DND-41 (cell line): ENCODE measurements at regions not wholly inside any gene's neighbourhood (a gene's known extent, or its start where the extent isn't known, plus 50 kb on each side); places are given as distances from the start of the nearest gene placed in this dataset.

ENCODE experiments used
- ATAC-seq: fragments of 200-7000 bp; cut with Tn5 transposase; 3 replicates; pipeline ENCODE4 v1.9.1; 2021; ENCODE audit warnings: low read depth; ENCODE audit not compliant: insufficient read depth
- DNase-seq: peaks from one replicate; pipeline ENCODE4 v3.0.0-alpha.2; 2020
- H2AFZ ChIP-seq: 2 replicates; pipeline ENCODE4 v1.6.0; 2012; ENCODE audit warnings: low read depth, low read length
- H3K27ac ChIP-seq: 2 replicates; pipeline ENCODE4 v1.5.1; 2012; ENCODE audit warnings: low read length, inconsistent platforms
- H3K27me3 ChIP-seq: fragments of 200-600 bp; sonication (generic); 2 replicates; pipeline ENCODE4 v1.6.0; 2012; ENCODE audit warnings: low read length, mild to moderate bottlenecking, inconsistent platforms; ENCODE audit not compliant: insufficient read depth, poor library complexity
- H3K36me3 ChIP-seq: 2 replicates; pipeline ENCODE4 v1.5.1; 2012; ENCODE audit warnings: low read length, inconsistent platforms; ENCODE audit not compliant: insufficient read depth
- H3K4me1 ChIP-seq: 2 replicates; pipeline ENCODE4 v1.5.1; 2012; ENCODE audit warnings: mild to moderate bottlenecking, low read length; ENCODE audit not compliant: insufficient read depth
- H3K4me2 ChIP-seq: 2 replicates; pipeline ENCODE4 v1.6.0; 2012; ENCODE audit warnings: mild to moderate bottlenecking, moderate library complexity, low read length, inconsistent platforms; ENCODE audit not compliant: insufficient read depth
- H3K4me3 ChIP-seq, 2 experiments: fragments of 200-600 bp in 1 of 2; shearing (Covaris generic) in 1 of 2; 2 replicates each; pipeline ENCODE4 v1.5.1; 2012 to 2016; ENCODE audit warnings: inconsistent platforms in 2 of 2, low read length in 2 of 2, mild to moderate bottlenecking in 2 of 2, low read depth in 1 of 2, moderate library complexity in 1 of 2
- H3K79me2 ChIP-seq: 2 replicates; pipeline ENCODE4 v1.6.0; 2012; ENCODE audit warnings: low read length, inconsistent platforms; ENCODE audit not compliant: insufficient read depth
- H3K9ac ChIP-seq: 2 replicates; pipeline ENCODE4 v1.6.0; 2012; ENCODE audit warnings: low read depth, mild to moderate bottlenecking, inconsistent platforms, low read length, moderate library complexity
- H3K9me3 ChIP-seq: 2 replicates; pipeline ENCODE4 v1.5.1; 2012; ENCODE audit warnings: low read length, moderate library complexity, mild to moderate bottlenecking, inconsistent platforms; ENCODE audit not compliant: insufficient read depth, severe bottlenecking
- H4K20me1 ChIP-seq: 2 replicates; pipeline ENCODE4 v1.6.0; 2012; ENCODE audit warnings: low read length; ENCODE audit not compliant: insufficient read depth
- EZH2 ChIP-seq: IDR thresholded peaks from 3 replicates; pipeline ENCODE4 v1.6.1; 2012; ENCODE audit warnings: borderline replicate concordance, low read depth, mild to moderate bottlenecking, moderate library complexity, low read length, inconsistent platforms; ENCODE audit not compliant: severe bottlenecking
- TF ChIP-seq, protein P1 (sequence below): IDR thresholded peaks from 2 replicates; pipeline ENCODE4 v1.5.1; 2012; ENCODE audit warnings: borderline replicate concordance, low read length, moderate library complexity, mild to moderate bottlenecking; ENCODE audit not compliant: poor library complexity, severe bottlenecking; ENCODE audit errors: extremely low read depth

GRCh38 chr16:80356365-80356764, 184.4 kb upstream of the DYNLRB2 start:
- TF ChIP-seq, protein P1, sequence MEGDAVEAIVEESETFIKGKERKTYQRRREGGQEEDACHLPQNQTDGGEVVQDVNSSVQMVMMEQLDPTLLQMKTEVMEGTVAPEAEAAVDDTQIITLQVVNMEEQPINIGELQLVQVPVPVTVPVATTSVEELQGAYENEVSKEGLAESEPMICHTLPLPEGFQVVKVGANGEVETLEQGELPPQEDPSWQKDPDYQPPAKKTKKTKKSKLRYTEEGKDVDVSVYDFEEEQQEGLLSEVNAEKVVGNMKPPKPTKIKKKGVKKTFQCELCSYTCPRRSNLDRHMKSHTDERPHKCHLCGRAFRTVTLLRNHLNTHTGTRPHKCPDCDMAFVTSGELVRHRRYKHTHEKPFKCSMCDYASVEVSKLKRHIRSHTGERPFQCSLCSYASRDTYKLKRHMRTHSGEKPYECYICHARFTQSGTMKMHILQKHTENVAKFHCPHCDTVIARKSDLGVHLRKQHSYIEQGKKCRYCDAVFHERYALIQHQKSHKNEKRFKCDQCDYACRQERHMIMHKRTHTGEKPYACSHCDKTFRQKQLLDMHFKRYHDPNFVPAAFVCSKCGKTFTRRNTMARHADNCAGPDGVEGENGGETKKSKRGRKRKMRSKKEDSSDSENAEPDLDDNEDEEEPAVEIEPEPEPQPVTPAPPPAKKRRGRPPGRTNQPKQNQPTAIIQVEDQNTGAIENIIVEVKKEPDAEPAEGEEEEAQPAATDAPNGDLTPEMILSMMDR: no peak
- no peak for TF ChIP-seq EZH2
- Histone ChIP-seq H3K9ac (no peak overlapping the region), H3K9me3 (no peaks in the 10 kb centered on the region), H3K4me1 (no peaks in the 10 kb centered on the region), H3K4me2 (no peak overlapping the region), H2AFZ (no peak overlapping the region), H3K27ac (no peak overlapping the region), H3K36me3 (no peaks in the 10 kb centered on the region), H4K20me1 (no peaks in the 10 kb centered on the region), H3K79me2 (no peaks in the 10 kb centered on the region), H3K27me3 (no peaks in the 10 kb centered on the region), H3K4me3 (no peak overlapping the region)
- DNase-seq: no peak
- ATAC-seq: no peak

GRCh38 chr16:80355335-80355734, 185.5 kb upstream of the DYNLRB2 start:
- no peaks in the 10 kb centered on the region for H4K20me1 ChIP-seq
- no peak overlapping the region for H3K4me2 ChIP-seq
- no peaks in the 10 kb centered on the region for H3K36me3 ChIP-seq
- H3K9ac ChIP-seq: no peak overlapping the region
- no peak for TF ChIP-seq EZH2
- H3K27me3 ChIP-seq: no peaks in the 10 kb centered on the region
- no peak for DNase-seq
- no peak overlapping the region for H3K4me3 ChIP-seq
- ATAC-seq: no peak
- no peak overlapping the region for H2AFZ ChIP-seq
- no peaks in the 10 kb centered on the region for H3K9me3 ChIP-seq
- no peaks in the 10 kb centered on the region for H3K4me1 ChIP-seq
- H3K79me2 ChIP-seq: no peaks in the 10 kb centered on the region
- H3K27ac ChIP-seq: no peak overlapping the region

DNA sequence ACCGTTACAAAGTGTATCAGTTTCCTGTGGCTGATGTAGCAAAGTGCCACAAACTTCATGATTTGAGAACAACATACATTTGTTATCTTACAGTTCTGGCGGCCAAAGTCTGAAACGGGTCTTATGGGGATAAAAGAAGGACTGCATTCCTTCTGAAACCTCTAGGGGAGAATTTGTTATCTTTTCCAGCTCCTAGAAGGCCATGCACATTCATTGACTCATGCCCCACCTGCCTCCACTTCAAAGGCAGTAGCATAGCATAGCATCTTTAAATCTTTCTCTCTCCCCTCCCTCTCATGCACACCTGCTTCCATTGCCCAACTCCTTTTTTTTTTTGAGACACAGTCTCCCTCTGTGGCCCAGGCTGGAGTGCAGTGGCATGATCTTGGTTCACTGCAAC, 190.7 kb upstream of the DYNLRB2 start:
- DNase-seq (no peak), ATAC-seq (no peak)
- Histone ChIP-seq H3K4me1 (no peaks in the 10 kb centered on the region), H3K27ac (no peak overlapping the region), H3K9me3 (no peaks in the 10 kb centered on the region), H3K79me2 (no peaks in the 10 kb centered on the region), H3K4me3 (no peak overlapping the region), H3K36me3 (no peaks in the 10 kb centered on the region), H3K27me3 (no peaks in the 10 kb centered on the region), H4K20me1 (no peaks in the 10 kb centered on the region), H3K9ac (no peak overlapping the region), H2AFZ (no peak overlapping the region), H3K4me2 (no peak overlapping the region)
- TF ChIP-seq EZH2: no peak
- TF ChIP-seq, protein P1: no peak

DNA sequence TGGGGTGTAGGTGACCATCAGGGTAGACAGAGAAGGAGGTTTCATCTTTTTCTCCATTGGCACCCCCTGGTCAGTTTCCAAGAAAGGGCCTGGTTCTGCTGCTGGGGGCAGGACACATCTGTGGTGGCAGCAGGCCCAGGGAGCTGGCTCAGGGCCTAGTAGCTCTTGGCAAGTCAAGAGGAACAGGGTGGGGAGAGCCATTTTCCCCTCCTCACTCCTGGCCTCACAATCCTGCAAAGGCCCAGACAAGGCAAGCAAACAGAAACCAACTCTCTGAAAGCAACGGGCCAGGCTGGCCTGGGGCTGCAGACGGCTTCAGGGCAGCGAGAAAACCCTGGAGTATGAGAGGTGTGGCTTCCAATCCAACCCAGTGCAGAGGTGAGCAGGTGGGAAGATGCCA, 192.9 kb upstream of the DYNLRB2 start:
- no peaks in the 10 kb centered on the region for H3K4me1 ChIP-seq
- DNase-seq (no peak), ATAC-seq (no peak)
- H3K9me3 ChIP-seq: no peaks in the 10 kb centered on the region
- H3K36me3 ChIP-seq: no peaks in the 10 kb centered on the region
- H3K79me2 ChIP-seq: no peaks in the 10 kb centered on the region
- no peaks in the 10 kb centered on the region for H4K20me1 ChIP-seq
- H3K27ac ChIP-seq: no peak overlapping the region
- H2AFZ ChIP-seq: no peak overlapping the region
- no peak overlapping the region for H3K4me3 ChIP-seq
- peaks cover 7% of the 10 kb centered on the region for H3K27me3 ChIP-seq
- TF ChIP-seq, protein P1: no peak
- no peak for TF ChIP-seq EZH2
- no peak overlapping the region for H3K9ac ChIP-seq
- no peak overlapping the region for H3K4me2 ChIP-seq
